Umbilical cord (tissue), 1 donor: ENCODE measurements at regions not wholly inside any gene's neighbourhood (a gene's known extent, or its start where the extent isn't known, plus 50 kb on each side); places are given as distances from the start of the nearest gene placed in this dataset.

Experiments used
- DNase-seq: peaks from one replicate; pipeline ENCODE4 v3.0.0-alpha.2; 2015; ENCODE audit warnings: low spot score

- DNase-seq = no peak
Observed at GRCh38 chr2:60321816-60322215, 231.6 kb downstream of the BCL11A start.

GRCh38 chr2:60320724-60321123 is 232.7 kb downstream of the BCL11A start:
- DNase-seq = no peak

- no peak for DNase-seq
Observed at GRCh38 chr2:60319031-60319547, 234.4 kb downstream of the BCL11A start.

GRCh38 chr2:60318544-60318943 is 234.9 kb downstream of the BCL11A start:
- peak; percentile 49 for DNase-seq

GRCh38 chr2:60317844-60318243 is 235.6 kb downstream of the BCL11A start:
- no peak for DNase-seq

- no peak for DNase-seq
Observed at GRCh38 chr2:60317034-60317386, 236.4 kb downstream of the BCL11A start.

- DNase-seq = no peak
Observed at GRCh38 chr2:60316381-60317033, 236.9 kb downstream of the BCL11A start.

GRCh38 chr2:60313470-60314172 is 239.8 kb downstream of the BCL11A start:
- DNase-seq = no peak

GRCh38 chr2:60312618-60313017 is 240.8 kb downstream of the BCL11A start:
- no peak for DNase-seq

GRCh38 chr2:60311524-60311923 is 241.9 kb downstream of the BCL11A start:
- DNase-seq = no peak

- DNase-seq = no peak
Observed at GRCh38 chr2:60309941-60310660, 243.4 kb downstream of the BCL11A start.

- no peak for DNase-seq
Observed at GRCh38 chr2:60309336-60309735, 244.1 kb downstream of the BCL11A start.

- DNase-seq = peak; percentile 75
Observed at GRCh38 chr2:60306267-60306861, 247.1 kb downstream of the BCL11A start.

GRCh38 chr2:60303680-60304079 is 249.8 kb downstream of the BCL11A start:
- DNase-seq = no peak

GRCh38 chr2:60302377-60303126 is 250.9 kb downstream of the BCL11A start:
- no peak for DNase-seq

GRCh38 chr2:60301726-60302125 is 251.7 kb downstream of the BCL11A start:
- no peak for DNase-seq

- DNase-seq = no peak
Observed at GRCh38 chr2:60299179-60299578, 254.3 kb downstream of the BCL11A start.

- DNase-seq = no peak
Observed at GRCh38 chr2:60298006-60298696, 255.3 kb downstream of the BCL11A start.

- DNase-seq = no peak
Observed at GRCh38 chr2:60297296-60298005, 256.0 kb downstream of the BCL11A start.
